ENCODE measurements at regions not wholly inside any gene's neighbourhood (a gene's known extent, or its start where the extent isn't known, plus 50 kb on each side); places are given as distances from the start of the nearest gene placed in this dataset.

GRCh38 chr13:22252281-22252830 lies 581.5 kb downstream of the FGF9 start:
- Histone ChIP-seq H3K4me1 (ENCODE audit: control insufficient read depth, extremely low read depth, insufficient read depth, low read length) (no peaks in the 10 kb centered on the region), H3K9ac (replicated peaks; ENCODE audit: extremely low read depth, insufficient read depth, low read length) (no peak overlapping the region), H3K4me3 (replicated peaks in 1 of 3; ENCODE audit: insufficient read depth in 1 of 3, low read depth in 1 of 3, low read length in 3 of 3) (no peak overlapping the region), H3K27ac (ENCODE audit: insufficient read depth, low read depth, low read length) (no peak overlapping the region), H4K20me1 (replicated peaks; ENCODE audit: control insufficient read depth, extremely low read depth, insufficient read depth, low read length) (no peaks in the 10 kb centered on the region), H3K27me3 (ENCODE audit: control insufficient read depth in 2 of 2, insufficient read depth in 2 of 2, low read length in 2 of 2) (no peaks in the 10 kb centered on the region), H2AFZ (ENCODE audit: low read depth, low read length) (no peak overlapping the region), H3K4me2 (ENCODE audit: insufficient read depth, low read length) (no peak overlapping the region), H3K9me3 (replicated peaks; ENCODE audit: control insufficient read depth, insufficient read depth, low read length) (peaks cover 8% of the 10 kb centered on the region), H3K36me3 (ENCODE audit: control insufficient read depth in 2 of 2, extremely low read depth in 1 of 2, insufficient read depth in 2 of 2, low read length in 2 of 2) (no peaks in the 10 kb centered on the region), H3K9me1 (replicated peaks; ENCODE audit: control insufficient read depth, extremely low read depth, insufficient read depth, low read length) (no peaks in the 10 kb centered on the region), H3K79me2 (ENCODE audit: control insufficient read depth, insufficient read depth, low read length) (no peaks in the 10 kb centered on the region)
- DNase-seq (ENCODE audit: low read depth, low spot score) (no peak), FAIRE-seq (no peak)
- ChIA-PET CTCF (no interaction called here), POLR2A (no interaction called here)
- dilution Hi-C loops (cut with MboI; ENCODE audit: extremely low pct_ligation_motif_present, low sequenced_read_pairs) (no loop called here), intact Hi-C loops (cut with micrococcal nuclease) (no loop called here)
- TF ChIP-seq JUN (IDR thresholded peaks at IDR 0.05; ENCODE audit: borderline replicate concordance, insufficient read depth, insufficient read length, low read depth) (no peak), POLR2A (IDR thresholded peaks at IDR 0.05; ENCODE audit: low read depth, low read length) (no peak), MYC (IDR thresholded peaks at IDR 0.05; ENCODE audit: low read depth, low read length) (no peak), POLR2AphosphoS5 (IDR thresholded peaks at IDR 0.05; ENCODE audit: insufficient read depth, low read depth, low read length) (no peak)
- BruUV-seq (replicated peaks): no TSS peak

- H3K9me3 ChIP-seq (replicated peaks; ENCODE audit: control insufficient read depth, insufficient read depth, low read length): peaks cover 8% of the 10 kb centered on the region
- no peaks in the 10 kb centered on the region for H4K20me1 ChIP-seq (replicated peaks; ENCODE audit: control insufficient read depth, extremely low read depth, insufficient read depth, low read length)
- no peaks in the 10 kb centered on the region for H3K4me1 ChIP-seq (ENCODE audit: control insufficient read depth, extremely low read depth, insufficient read depth, low read length)
- no peak overlapping the region for H2AFZ ChIP-seq (ENCODE audit: low read depth, low read length)
- H3K4me2 ChIP-seq (ENCODE audit: insufficient read depth, low read length): no peak overlapping the region
- no peaks in the 10 kb centered on the region for H3K36me3 ChIP-seq (ENCODE audit: control insufficient read depth in 2 of 2, extremely low read depth in 1 of 2, insufficient read depth in 2 of 2, low read length in 2 of 2)
- no peak overlapping the region for H3K9ac ChIP-seq (replicated peaks; ENCODE audit: extremely low read depth, insufficient read depth, low read length)
- H3K79me2 ChIP-seq (ENCODE audit: control insufficient read depth, insufficient read depth, low read length): no peaks in the 10 kb centered on the region
- intact Hi-C loops (cut with micrococcal nuclease): no loop called here
- no peaks in the 10 kb centered on the region for H3K9me1 ChIP-seq (replicated peaks; ENCODE audit: control insufficient read depth, extremely low read depth, insufficient read depth, low read length)
- BruUV-seq (replicated peaks): no TSS peak
- dilution Hi-C loops (cut with MboI; ENCODE audit: extremely low pct_ligation_motif_present, low sequenced_read_pairs): no loop called here
- no peak for DNase-seq (ENCODE audit: low read depth, low spot score)
- no peaks in the 10 kb centered on the region for H3K27me3 ChIP-seq (ENCODE audit: control insufficient read depth in 2 of 2, insufficient read depth in 2 of 2, low read length in 2 of 2)
- ChIA-PET POLR2A (no interaction called here), CTCF (no interaction called here)
- H3K27ac ChIP-seq (ENCODE audit: insufficient read depth, low read depth, low read length): no peak overlapping the region
- TF ChIP-seq GATA2 (IDR thresholded peaks at IDR 0.05; ENCODE audit: insufficient read depth, insufficient read length, low read depth, low read length) (no peak), POLR2AphosphoS5 (IDR thresholded peaks at IDR 0.05; ENCODE audit: insufficient read depth, low read depth, low read length) (no peak), FOS (IDR thresholded peaks at IDR 0.05; ENCODE audit: borderline replicate concordance, insufficient read depth, low read length) (no peak)
- FAIRE-seq: no peak
- no peak overlapping the region for H3K4me3 ChIP-seq (replicated peaks in 1 of 3; ENCODE audit: insufficient read depth in 1 of 3, low read depth in 1 of 3, low read length in 3 of 3)
Measured at GRCh38 chr13:22253107-22253506, 582.2 kb downstream of the FGF9 start.

Measured in endothelial cell of umbilical vein (primary cell).